ENCODE measurements at regions not wholly inside any gene's neighbourhood (a gene's known extent, or its start where the extent isn't known, plus 50 kb on each side); places are given as distances from the start of the nearest gene placed in this dataset.

DNA sequence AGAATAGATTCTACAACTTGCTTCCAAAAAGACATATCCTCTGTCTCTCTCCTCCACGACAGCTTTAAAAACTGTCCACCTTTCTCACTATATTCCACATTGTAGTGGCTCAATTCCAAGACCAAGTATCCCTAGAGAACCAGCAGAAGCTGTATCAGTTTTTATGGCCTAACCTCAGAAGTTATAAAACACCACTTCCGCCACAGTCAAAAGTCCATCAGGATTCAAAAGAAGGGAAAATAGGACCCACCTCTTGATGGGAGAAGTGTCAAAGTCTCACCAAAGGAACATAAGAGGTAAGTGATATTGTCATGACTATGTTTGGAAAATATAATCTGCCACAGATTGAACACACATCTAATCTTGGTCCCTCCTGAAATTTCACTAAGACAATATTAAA is 299.2 kb upstream of the RGMB start:
- no peak for DNase-seq (ENCODE audit: low read depth)
- TF ChIP-seq, protein P1, sequence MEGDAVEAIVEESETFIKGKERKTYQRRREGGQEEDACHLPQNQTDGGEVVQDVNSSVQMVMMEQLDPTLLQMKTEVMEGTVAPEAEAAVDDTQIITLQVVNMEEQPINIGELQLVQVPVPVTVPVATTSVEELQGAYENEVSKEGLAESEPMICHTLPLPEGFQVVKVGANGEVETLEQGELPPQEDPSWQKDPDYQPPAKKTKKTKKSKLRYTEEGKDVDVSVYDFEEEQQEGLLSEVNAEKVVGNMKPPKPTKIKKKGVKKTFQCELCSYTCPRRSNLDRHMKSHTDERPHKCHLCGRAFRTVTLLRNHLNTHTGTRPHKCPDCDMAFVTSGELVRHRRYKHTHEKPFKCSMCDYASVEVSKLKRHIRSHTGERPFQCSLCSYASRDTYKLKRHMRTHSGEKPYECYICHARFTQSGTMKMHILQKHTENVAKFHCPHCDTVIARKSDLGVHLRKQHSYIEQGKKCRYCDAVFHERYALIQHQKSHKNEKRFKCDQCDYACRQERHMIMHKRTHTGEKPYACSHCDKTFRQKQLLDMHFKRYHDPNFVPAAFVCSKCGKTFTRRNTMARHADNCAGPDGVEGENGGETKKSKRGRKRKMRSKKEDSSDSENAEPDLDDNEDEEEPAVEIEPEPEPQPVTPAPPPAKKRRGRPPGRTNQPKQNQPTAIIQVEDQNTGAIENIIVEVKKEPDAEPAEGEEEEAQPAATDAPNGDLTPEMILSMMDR (conservative IDR thresholded peaks at IDR 0.05; ENCODE audit: low read depth, low read length) = no peak
- H3K4me3 ChIP-seq (ENCODE audit: low read depth, low read length) = no peak overlapping the region

DNA sequence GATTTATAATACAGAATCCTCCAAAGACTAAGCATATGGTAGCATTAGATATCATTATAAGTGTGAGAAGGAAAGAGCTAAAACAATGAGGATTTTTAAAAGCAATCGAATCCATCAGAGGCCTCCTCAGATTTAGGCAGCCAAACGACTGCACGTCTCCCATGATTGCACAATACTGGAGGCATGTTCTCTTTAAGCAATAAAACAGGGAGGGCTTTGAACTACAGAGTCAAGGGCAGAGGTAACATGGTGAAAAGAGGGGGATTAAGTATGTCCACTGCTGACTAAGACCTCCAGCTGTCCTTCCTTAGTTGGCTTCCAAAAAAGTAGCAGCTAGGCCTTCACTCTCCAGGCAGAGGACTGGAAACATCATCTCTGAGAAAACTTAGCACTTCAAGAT is 298.7 kb upstream of the RGMB start:
- DNase-seq (ENCODE audit: low read depth) = no peak
- TF ChIP-seq, protein P1 (conservative IDR thresholded peaks at IDR 0.05; ENCODE audit: low read depth, low read length) = no peak

DNA sequence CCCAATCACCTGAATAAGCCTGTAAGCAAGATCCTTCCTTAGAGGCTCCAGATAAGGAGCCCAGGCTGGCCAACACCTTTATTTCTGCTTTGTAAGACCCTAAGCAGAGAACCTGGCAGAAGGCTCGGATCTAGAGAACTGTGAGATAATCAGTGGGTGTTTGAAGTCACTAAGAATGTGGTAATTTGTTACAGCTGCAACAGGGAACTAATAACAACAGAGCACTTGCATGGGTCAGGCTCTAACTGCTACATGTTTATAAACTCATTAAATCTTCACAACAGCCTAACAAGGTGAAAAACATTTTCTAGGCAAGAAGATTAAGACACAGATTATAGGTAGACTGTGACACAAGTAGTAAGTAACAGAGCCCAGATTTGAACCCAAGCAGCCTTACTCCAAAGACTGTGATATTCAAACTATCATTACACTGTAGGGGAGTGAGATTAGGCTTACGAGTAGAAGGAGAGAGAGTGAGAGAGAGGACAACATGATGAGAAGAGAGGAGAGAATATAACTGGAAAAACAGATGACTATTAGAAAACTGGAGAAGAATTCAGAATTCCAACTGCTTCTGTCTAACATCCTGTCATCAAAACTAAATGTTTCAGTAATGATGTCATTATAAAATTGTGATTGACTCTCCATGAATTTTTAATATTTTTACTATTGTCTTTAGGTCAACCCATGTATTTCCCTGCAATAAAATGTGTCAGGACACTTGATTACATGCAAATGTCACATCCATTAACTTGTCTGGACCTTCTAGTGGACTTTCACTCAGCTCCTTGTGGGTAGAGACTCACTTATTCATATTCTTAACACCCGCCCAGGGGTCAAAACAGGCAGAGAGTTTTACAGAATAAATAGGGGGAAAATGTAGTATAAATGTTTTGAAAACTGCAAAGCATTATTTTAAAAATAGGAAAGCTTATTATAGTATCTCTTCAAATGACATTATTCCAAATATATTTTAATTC is 290.9 kb upstream of the RGMB start:
- no peak overlapping the region for H3K4me3 ChIP-seq (ENCODE audit: low read depth, low read length)
- TF ChIP-seq, protein P1 (conservative IDR thresholded peaks at IDR 0.05; ENCODE audit: low read depth, low read length) = no peak
- DNase-seq (ENCODE audit: low read depth) = no peak

More for the DNA sequence above, 298.7 kb upstream of the RGMB start:
- no peak overlapping the region for H3K4me3 ChIP-seq (ENCODE audit: low read depth, low read length)

DNA sequence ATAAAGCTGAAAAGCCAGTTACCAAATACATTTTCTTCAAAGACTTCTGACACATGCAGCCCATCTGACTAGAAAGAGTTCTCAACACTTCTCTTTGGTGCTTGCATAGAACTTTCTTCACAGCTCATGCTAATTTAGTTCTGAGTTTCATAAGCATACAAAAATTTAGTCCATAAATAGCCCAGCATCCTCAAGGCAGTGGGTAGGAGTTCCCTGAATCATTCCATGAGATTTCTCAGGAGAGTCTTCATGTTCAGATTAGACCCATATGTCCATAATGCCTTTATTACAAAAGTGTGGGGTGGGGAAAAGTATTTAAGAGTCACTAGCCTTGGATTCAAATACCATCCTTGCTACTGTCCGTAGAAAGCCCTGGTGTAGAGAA is 290.2 kb upstream of the RGMB start:
- H3K4me3 ChIP-seq (ENCODE audit: low read depth, low read length) = no peak overlapping the region
- no peak for DNase-seq (ENCODE audit: low read depth)
- TF ChIP-seq, protein P1 (conservative IDR thresholded peaks at IDR 0.05; ENCODE audit: low read depth, low read length) = no peak

DNA sequence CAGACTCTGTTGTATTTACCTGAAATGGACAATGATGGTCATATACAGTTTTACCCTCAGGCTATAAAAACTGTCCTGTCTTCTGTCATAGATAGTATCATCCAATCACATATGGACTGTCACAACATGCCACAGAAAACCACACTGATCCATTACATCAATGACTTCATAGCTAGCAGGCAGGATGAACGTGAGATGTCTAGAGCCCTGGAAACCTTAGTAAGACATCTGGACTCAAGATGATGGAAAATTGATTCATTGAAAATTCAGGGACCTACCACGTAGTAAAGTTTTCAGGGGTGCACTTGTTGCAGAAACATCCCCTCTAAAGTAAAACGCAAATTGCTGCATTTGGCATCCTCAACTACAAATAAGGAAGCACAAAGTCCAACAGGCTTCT is 284.4 kb upstream of the RGMB start:
- H3K4me3 ChIP-seq (ENCODE audit: low read depth, low read length) = no peak overlapping the region
- TF ChIP-seq, protein P1 (conservative IDR thresholded peaks at IDR 0.05; ENCODE audit: low read depth, low read length) = no peak
- DNase-seq (ENCODE audit: low read depth) = no peak

DNA sequence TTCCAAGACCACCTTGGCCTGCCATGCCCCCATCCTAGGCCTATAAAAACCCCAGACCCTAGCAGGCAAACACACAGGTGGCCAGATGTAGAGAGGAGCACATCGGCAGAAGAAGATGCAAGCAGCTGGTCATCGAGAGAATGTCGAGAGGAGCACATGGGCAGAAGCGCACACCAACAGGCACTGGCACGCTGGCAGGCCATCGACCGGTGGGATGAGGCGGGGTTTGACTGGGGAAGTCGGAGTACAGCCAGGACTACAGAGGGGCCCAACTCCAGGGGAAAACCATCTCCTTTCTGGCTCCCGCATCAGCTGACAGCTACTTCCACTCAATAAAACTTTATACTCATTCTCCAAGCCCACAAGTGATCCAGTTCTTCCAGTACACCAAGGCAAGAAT is 283.1 kb upstream of the RGMB start:
- no peak for DNase-seq (ENCODE audit: low read depth)
- TF ChIP-seq, protein P1 (conservative IDR thresholded peaks at IDR 0.05; ENCODE audit: low read depth, low read length) = no peak
- H3K4me3 ChIP-seq (ENCODE audit: low read depth, low read length) = no peak overlapping the region

DNA sequence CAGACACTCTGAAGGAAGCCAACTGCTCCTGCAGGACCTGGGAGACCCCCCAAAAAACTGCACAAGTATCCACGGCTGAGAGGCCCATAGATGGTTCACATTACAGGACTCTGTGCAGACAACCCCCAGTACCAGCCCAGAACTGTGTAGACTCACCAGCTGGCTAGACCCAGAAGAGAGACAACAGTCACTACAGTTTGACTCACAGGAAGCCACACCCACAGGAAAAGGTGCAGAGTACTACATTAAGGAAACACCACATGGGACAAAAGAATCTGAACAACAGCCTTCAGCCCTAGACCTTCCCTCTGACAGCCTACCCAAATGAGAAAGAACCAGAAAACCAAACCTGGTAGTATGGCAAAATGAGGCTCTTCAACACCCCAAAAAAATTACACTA is 281.2 kb upstream of the RGMB start:
- TF ChIP-seq, protein P1 (conservative IDR thresholded peaks at IDR 0.05; ENCODE audit: low read depth, low read length) = no peak
- no peak overlapping the region for H3K4me3 ChIP-seq (ENCODE audit: low read depth, low read length)
- no peak for DNase-seq (ENCODE audit: low read depth)
